Suprapubic skin (tissue), 4 donors: ENCODE measurements at regions not wholly inside any gene's neighbourhood (a gene's known extent, or its start where the extent isn't known, plus 50 kb on each side); places are given as distances from the start of the nearest gene placed in this dataset.
"Not testable (repeated sequence)": the region's sequence is repeated elsewhere in the genome, so short reads cannot be mapped to it uniquely, and the experiment has no call there.

Experiments
- DNase-seq, 2 donors: peaks; one replicate each; pipeline ENCODE4 v3.0.0-alpha.2; 2019; ENCODE audit warnings: low spot score in 2 of 2
- H3K27ac ChIP-seq: fragments of 200-600 bp; sonication (generic); one replicate; pipeline ENCODE4 v1.5.1; 2019
- H3K27me3 ChIP-seq: fragments of 200-600 bp; sonication (generic); one replicate; pipeline ENCODE4 v1.5.1; 2019
- H3K36me3 ChIP-seq: fragments of 200-600 bp; sonication (generic); one replicate; pipeline ENCODE4 v1.5.1; 2019
- H3K4me1 ChIP-seq: fragments of 200-600 bp; sonication (generic); one replicate; pipeline ENCODE4 v1.5.1; 2019
- H3K4me3 ChIP-seq: fragments of 200-600 bp; sonication (generic); one replicate; pipeline ENCODE4 v1.5.1; 2019; ENCODE audit warnings: mild to moderate bottlenecking
- H3K9me3 ChIP-seq: fragments of 200-600 bp; sonication (generic); one replicate; pipeline ENCODE4 v1.5.1; 2019
- EP300 ChIP-seq: sonication (generic); formaldehyde crosslinking; IDR thresholded peaks from one replicate; pipeline ENCODE4 v1.6.1; 2017; ENCODE audit warnings: antibody characterized with exemption
- POLR2A ChIP-seq, 2 donors: fragments of 450-650 bp; IDR thresholded peaks; one replicate each; pipeline ENCODE4 v1.6.1; 2017; ENCODE audit warnings: antibody characterized with exemption in 2 of 2, mild to moderate bottlenecking in 2 of 2, moderate library complexity in 2 of 2
- POLR2AphosphoS5 ChIP-seq, 3 donors: sonication (generic); formaldehyde crosslinking; IDR thresholded peaks; one replicate each; pipeline ENCODE4 v1.6.1; 2017; ENCODE audit warnings: antibody characterized with exemption in 3 of 3
- WGBS: methylation state at CpG from one replicate; pipeline ENCODE4 v1.1.5; 2018; 5-methylcytosine and 5-hydroxymethylcytosine counted together
- TF ChIP-seq, protein P1 (sequence below), 2 donors: fragments of 200-600 bp in 1 of 2; fragments of 450-650 bp in 1 of 2; sonication (generic) in 1 of 2; IDR thresholded peaks; one replicate each; pipeline ENCODE4 v1.5.1; 2016 to 2019; ENCODE audit warnings: antibody characterized with exemption in 2 of 2, mild to moderate bottlenecking in 1 of 2, moderate library complexity in 1 of 2

DNA sequence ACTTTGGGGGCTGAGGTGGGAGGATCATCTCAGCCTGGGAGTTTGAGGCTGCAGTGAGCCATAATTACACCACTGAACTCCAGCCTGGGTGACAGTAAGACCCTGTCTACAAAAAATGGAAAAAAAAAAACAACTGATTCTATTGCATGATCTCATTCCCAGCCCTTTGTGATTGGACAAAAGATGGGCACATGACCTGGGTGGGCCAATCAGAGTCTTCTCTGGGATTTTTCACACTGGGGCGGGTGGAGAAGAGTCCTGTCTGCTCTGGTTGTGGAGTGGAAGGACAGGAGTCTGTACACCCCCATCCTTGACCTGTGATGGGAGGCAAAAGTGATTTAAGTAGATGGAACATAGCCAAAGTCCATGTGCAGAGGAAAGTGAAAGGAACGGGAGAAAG, 170.5 kb downstream of the UQCRFS1 start:
- no peak for DNase-seq
- no peak for TF ChIP-seq POLR2AphosphoS5 (IDR thresholded peaks at IDR 0.05)
- TF ChIP-seq, protein P1, sequence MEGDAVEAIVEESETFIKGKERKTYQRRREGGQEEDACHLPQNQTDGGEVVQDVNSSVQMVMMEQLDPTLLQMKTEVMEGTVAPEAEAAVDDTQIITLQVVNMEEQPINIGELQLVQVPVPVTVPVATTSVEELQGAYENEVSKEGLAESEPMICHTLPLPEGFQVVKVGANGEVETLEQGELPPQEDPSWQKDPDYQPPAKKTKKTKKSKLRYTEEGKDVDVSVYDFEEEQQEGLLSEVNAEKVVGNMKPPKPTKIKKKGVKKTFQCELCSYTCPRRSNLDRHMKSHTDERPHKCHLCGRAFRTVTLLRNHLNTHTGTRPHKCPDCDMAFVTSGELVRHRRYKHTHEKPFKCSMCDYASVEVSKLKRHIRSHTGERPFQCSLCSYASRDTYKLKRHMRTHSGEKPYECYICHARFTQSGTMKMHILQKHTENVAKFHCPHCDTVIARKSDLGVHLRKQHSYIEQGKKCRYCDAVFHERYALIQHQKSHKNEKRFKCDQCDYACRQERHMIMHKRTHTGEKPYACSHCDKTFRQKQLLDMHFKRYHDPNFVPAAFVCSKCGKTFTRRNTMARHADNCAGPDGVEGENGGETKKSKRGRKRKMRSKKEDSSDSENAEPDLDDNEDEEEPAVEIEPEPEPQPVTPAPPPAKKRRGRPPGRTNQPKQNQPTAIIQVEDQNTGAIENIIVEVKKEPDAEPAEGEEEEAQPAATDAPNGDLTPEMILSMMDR (IDR thresholded peaks at IDR 0.05), result no peak
- no peak for TF ChIP-seq EP300
- no peak for TF ChIP-seq POLR2A (IDR thresholded peaks at IDR 0.05)
- 83% methylated on average over 2 of the region's 2 CpGs for WGBS
- no peak overlapping the region for H3K4me3 ChIP-seq
- H3K36me3 ChIP-seq, result no peaks in the 10 kb centered on the region
- H3K27me3 ChIP-seq, result no peaks in the 10 kb centered on the region
- no peak overlapping the region for H3K27ac ChIP-seq
- H3K4me1 ChIP-seq, result peaks cover 16% of the 10 kb centered on the region
- H3K9me3 ChIP-seq, result no peaks in the 10 kb centered on the region

DNA sequence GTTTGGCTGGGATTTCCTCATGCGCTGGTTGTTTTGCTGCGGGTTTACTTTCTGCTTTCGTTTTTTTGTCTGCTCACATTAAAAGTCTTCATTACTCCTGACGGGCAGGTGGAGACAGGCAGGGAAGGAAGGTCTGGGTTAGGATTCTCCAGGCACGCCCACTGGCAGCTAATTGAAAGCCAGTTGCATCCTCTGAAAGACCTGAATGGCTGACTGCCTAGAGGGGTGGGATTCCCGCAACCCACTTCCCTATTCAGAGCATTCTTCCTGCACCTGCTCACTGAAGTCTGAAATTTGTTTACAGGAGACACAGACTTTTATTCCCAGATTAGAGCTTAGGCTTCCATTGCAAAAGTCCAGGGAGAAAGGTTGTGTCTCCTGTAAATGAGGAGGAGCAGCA, 172.0 kb downstream of the UQCRFS1 start:
- TF ChIP-seq POLR2AphosphoS5 (IDR thresholded peaks at IDR 0.05), result no peak
- Histone ChIP-seq H3K4me1 (peaks cover 16% of the 10 kb centered on the region), H3K9me3 (no peaks in the 10 kb centered on the region), H3K27ac (no peak overlapping the region), H3K4me3 (no peak overlapping the region), H3K27me3 (no peaks in the 10 kb centered on the region), H3K36me3 (no peaks in the 10 kb centered on the region)
- DNase-seq, result no peak
- WGBS, result 44% methylated on average over 6 of the region's 6 CpGs

DNA sequence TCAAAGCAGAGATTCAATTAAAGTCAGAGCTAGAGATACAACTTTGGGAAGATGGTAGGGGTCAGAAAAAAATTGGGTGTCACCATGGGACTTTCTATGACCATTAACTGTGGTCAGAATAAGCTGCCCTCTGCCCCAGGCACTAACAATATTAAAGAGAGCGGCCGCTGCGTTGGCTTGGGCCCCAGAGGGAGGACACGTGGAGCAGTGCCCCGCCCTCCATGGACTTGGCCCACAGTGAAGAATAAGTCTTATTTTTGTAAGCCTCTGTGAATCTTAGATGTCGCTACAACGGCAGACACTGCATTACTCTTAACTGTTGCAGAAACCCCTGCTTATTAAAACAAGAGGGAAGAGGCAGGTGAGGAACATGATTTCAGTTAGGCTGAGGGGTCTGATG, 172.7 kb downstream of the UQCRFS1 start:
- TF ChIP-seq, protein P1 (IDR thresholded peaks at IDR 0.05), result no peak
- TF ChIP-seq EP300 (no peak), POLR2A (IDR thresholded peaks at IDR 0.05) (no peak), POLR2AphosphoS5 (IDR thresholded peaks at IDR 0.05) (no peak)
- Histone ChIP-seq H3K27me3 (no peaks in the 10 kb centered on the region), H3K4me3 (no peak overlapping the region), H3K27ac (no peak overlapping the region), H3K4me1 (peaks cover 16% of the 10 kb centered on the region), H3K9me3 (no peaks in the 10 kb centered on the region), H3K36me3 (no peaks in the 10 kb centered on the region)
- DNase-seq, result no peak
- 33% methylated on average over 7 of the region's 7 CpGs for WGBS

DNA sequence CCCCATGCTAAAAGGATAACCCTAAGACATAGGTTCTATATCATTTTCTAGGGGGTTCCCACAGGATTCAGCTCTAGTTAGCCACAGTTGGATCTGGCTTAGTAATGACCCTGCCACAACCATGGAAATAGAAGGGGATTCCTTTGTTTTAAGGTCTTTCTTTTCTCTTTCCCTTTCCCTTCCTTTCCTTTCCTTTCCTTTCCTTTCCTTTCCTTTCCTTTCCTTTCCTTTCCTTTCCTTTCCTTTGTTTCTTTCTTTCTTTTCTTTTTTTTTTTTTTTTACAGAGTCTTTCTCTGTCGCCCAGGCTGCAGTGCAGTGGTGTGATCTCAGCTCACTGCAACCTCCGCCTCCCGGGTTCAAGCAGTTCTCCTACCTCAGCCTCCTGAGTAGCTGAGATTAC, 173.9 kb downstream of the UQCRFS1 start:
- H3K27ac ChIP-seq, H3K9me3 ChIP-seq, H3K4me3 ChIP-seq, H3K36me3 ChIP-seq, DNase-seq, H3K27me3 ChIP-seq: not testable (repeated sequence)
- 84% methylated on average over 3 of the region's 3 CpGs for WGBS
- peaks cover 16% of the 10 kb centered on the region for H3K4me1 ChIP-seq

DNA sequence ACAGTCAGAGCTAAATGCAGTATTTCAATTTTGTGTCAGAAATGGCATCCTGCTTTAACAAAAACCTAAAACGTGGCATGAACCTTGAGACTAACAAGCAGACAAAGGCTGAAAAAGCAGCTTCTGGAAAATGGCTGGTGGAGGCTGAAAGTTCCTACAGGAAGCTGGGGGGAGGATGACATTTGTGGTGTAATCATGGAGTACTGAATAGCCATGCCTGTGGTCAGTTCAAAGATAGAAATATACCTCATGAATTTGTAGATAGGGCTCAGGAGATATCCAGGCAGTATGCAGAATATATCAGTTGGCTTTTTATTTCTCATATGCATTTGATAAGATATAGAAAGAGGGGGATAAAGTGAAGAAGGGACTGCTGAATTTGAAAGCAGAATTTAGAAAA, 181.7 kb downstream of the UQCRFS1 start:
- 49% methylated on average over 1 of the region's 1 CpG for WGBS
- no peak for TF ChIP-seq POLR2A (IDR thresholded peaks at IDR 0.05)
- no peak for TF ChIP-seq POLR2AphosphoS5 (IDR thresholded peaks at IDR 0.05)
- TF ChIP-seq EP300, result no peak
- TF ChIP-seq, protein P1 (IDR thresholded peaks at IDR 0.05), result no peak
- H3K36me3 ChIP-seq, result no peaks in the 10 kb centered on the region
- DNase-seq, result no peak
- H3K4me1 ChIP-seq, result no peaks in the 10 kb centered on the region
- H3K27me3 ChIP-seq, result no peaks in the 10 kb centered on the region
- H3K27ac ChIP-seq, result no peak overlapping the region
- no peak overlapping the region for H3K4me3 ChIP-seq
- no peaks in the 10 kb centered on the region for H3K9me3 ChIP-seq

DNA sequence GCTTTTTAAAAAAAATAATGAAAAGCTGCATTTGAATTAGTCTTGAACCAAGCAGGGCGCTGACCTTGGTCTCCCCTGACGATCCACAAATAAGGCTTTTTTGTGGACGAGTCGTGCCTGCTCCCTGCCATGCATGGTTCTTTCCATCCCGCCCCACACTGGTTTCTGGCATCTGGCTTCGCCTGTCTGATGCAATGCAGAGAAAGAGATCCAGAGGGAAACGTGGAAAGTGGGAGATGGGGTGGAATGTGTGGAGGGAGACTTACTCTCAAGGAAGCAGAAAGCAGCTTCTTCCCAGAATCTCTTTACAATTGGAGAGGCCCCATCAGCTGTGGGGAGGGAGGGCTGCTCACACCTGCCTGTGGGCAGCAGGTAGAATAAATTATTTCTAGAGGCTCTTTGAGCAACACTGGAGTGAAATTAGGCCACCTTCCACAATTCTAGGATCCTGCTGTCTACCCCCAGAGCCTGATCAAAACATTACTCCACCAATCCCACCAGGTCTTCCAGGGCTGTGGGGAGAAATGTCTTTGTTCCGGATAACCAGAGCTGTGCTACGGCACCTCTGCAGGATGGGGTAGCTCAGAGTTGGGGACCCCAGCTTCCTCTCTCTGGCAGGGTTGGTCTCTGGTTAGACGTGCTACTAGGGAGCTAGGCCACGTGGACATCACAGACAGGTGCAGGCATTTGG, 183.5 kb downstream of the UQCRFS1 start:
- no peak for DNase-seq
- TF ChIP-seq, protein P1 (IDR thresholded peaks at IDR 0.05), result no peak
- TF ChIP-seq EP300, result no peak
- Histone ChIP-seq H3K27ac (no peak overlapping the region), H3K36me3 (no peaks in the 10 kb centered on the region), H3K27me3 (no peaks in the 10 kb centered on the region), H3K9me3 (no peaks in the 10 kb centered on the region), H3K4me1 (no peaks in the 10 kb centered on the region), H3K4me3 (no peak overlapping the region)
- WGBS, result 79% methylated on average over 9 of the region's 11 CpGs
